ENCODE measurements at regions not wholly inside any gene's neighbourhood (a gene's known extent, or its start where the extent isn't known, plus 50 kb on each side); places are given as distances from the start of the nearest gene placed in this dataset.
"Not testable (repeated sequence)": the region's sequence is repeated elsewhere in the genome, so short reads cannot be mapped to it uniquely, and the experiment has no call there.

DNA sequence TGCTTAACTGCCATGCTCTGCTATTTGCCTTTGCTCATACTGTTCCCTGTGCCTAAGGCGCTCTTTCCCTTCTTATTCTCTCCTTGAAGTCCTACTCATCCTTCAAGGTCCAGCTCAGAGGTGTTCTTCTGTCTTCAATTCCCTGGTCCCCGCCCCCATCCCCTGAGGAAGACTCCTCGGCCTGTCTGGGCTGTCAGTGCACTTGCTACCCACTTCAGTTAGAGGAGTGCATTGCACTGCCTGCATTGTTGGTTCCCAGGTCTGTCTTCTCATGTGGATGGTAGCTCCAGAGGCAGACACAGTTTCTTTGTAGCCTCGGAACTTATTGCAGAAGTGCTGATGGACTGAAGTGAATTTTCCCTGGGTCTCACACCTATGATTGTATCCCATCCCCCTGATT, 194.0 kb downstream of the C1orf94 start:
- DNase-seq: no peak

DNA sequence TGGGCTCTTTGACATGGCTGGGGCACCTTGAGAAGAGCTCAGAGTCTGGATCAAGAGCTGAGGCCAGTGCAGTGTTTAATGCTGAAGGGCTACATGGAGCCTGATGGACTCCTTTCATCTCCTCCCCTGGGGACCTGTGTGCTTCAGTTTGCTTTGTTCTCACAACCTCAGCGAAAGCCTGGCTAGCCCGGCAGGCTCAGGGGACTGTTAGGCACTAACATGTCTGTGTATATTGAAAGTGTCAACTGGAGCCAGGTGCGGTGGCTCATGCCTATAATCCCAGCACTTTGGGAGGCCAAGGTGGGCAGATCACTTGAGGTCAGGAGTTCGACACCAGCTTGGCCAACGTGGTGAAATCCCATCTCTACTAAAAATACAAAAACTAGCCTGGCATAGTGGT, 194.5 kb downstream of the C1orf94 start:
- DNase-seq: not testable (repeated sequence)

DNA sequence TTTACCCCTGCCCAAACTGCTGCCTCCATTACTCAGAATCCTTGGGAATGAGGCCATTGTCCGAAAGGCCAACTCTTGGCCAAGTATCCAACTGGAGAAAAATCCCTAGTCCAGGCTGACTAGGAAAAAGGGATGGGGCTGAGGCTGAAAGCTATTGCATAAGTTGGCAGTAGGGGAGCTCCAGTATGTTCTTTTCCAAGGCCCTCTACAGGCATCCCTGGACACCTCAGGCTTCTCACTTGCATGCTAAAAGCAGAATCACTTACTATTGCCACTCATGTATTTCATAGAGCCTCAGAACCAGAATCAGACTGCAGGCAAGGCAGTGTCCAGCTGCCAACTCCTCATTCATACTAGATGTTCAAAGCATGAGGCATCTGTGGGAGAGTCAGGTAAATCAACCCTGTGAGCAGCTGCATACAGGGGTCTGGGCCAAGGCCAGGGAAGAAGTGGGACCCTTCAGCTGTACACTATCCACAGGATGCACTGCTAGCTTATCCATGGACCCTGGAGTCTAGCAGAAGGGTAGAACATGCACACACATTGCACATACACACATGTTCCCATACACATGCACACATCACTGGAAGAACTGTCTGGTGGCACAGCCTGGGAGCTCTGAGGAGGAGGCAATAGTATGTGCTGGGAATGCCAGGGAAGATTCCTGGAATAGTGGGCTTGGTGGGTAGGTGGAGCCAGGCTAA, 195.3 kb downstream of the C1orf94 start:
- no peak for DNase-seq

DNA sequence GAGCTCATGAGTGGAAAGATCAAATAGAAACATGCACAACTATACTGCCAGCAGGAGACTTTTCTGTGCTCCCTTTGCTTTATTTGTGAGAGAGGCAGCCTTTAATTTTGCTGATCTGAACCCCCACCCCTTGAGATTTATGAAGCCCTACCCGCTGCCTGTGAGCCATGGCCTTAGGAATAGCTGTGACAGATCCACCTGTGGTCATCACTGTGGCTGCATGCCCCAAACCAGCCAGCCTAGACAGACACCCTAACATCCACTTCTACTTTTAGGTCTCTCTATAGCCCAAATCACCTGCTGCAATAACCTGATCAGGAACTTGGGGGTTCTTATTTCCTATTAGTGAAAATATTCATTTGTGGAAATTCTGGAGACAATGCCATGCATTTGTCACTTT, 196.2 kb downstream of the C1orf94 start:
- DNase-seq: no peak

DNA sequence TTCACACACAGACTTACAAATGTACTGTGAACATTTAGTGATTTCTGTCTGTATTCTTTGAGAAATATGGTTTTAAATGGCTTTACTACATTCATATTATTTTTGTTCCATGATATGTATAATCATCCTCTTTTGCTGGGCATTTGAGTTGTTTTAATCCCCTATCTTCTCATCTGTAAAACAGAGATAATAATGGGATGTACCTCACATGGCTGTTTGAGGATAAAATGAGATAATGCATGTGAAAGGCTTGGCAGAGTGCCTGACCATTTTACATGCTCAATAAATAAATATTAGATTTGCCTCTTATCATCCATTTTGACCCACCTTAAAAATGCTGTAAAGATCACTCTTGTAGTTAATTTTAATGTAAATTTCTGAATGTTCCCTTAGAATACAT, 197.2 kb downstream of the C1orf94 start:
- no peak for DNase-seq

DNA sequence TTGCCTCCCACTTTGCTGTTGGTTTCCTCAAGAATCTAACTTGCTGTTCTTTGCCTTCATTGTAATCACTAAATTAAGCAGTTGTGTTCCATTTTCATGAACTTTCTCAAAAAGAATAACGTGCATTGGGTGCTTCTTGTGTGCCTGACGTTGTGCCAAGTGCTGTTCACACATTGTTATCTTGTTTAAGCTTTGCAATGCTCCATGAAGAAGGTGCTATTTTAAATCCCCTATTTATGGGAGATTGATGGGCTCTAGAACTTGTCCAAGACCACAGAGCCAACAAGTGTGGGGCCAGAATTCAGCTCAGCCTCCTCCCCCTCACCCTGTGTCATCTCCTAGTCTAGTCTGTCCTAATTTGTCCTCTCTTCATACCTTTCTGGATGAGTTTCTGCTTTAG, 199.8 kb downstream of the C1orf94 start:
- no peak for DNase-seq

DNA sequence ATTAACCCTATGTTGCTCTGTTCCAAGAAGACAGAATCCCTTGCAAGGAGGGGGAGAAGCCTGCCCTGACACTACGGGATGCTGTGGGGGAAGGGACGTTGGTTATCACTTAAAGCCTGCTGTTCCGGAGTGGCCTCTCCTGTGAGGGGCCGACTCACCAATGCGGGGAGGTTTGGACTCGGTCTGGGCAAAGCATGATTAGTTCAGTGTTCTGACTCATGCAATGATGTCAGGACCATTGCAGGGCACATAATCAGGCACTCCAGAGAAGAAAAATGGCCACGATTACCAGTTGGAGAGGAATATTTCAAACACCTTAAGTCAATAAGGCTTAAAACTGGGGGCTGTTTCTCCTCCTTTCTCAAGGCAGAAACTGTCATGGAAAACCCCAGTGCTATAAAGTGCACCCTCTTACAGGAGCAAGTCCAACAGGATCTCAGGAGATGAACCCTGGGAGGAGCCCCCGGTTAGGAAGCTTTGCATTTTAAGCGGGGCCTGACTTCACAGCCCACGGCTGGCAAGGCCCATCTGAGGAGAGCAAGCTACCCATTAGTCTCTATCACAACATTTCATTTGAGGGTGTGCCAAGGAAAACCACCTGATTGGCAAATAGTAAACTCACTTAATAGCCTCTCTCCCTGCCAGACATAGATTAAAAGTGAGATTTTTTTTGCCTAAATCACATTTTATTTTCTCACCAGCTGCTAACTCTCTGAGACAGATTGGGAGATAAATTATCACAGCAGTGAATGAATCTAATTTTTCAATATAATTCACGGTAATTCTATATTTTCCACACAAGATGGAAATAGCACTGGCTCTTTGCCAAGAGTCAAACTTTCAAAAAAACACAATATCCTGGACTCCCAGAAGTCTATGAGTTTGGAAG, 202.5 kb downstream of the C1orf94 start:
- no peak for DNase-seq

DNA sequence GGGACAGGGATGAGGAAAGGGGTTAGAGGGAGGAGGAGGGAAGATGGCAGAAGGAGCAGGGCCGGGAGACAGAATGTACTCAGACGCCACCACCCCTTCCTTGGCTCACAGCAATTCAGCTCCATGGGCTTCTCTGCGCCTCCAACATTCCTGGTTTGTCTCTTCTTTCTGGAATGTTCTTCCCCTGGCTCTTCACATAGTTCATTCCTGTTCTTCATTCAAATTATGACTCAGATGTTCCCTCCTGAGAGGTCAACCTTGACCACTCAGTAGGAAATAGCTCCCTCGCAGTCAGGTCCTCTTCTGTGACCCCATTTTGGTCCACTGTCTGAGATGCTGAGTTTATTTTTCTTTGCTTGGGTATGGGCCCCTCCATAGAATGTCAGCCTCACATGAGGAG, 203.2 kb downstream of the C1orf94 start:
- DNase-seq: no peak

DNA sequence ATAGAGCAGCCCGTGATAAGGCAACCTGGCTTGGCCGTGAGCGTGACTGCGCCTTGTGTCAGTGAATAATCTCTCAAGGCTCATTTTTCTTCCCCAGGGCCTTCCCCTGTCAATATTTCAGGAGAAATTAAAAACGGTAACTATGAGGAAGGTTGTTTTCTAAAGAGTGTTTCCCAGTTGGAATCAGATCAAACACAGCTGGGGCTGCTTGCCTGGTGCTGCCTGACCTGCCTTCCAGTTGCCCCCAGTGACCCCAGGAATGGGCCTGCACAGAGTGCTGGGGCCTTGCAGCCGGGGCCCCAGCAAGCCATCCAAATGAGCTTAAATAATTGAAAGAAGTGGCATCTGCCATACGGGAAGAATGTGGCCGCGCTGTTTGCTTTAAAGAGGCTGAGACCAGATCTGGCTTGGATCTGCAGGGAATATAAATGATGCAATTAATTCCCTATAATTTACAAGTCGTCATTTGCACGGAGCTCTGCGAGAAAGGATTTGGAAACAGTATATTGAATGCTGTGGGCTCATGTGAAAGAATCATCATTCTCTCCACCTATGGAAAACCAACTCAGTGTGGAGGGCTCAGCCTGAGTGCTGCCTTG, 203.9 kb downstream of the C1orf94 start:
- no peak for DNase-seq

DNA sequence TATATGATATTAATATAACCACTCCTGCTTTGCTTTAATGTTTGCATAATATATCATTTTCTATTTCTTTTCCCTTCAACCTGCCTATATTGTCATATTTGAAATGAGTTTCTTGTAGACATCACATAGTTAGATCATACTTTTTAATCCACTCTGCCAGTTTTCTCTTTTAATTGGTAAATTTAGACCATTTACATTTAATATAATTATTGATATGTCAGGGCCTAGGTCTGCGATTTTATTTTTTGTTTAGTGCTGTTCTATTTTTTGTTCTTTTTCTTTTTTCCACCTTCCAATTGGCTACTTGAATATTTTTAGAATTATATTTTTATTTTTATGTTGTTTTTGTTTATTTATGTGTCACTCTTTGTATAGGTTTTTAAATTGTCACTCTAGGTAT, 213.3 kb downstream of the C1orf94 start:
- DNase-seq: no peak

DNA sequence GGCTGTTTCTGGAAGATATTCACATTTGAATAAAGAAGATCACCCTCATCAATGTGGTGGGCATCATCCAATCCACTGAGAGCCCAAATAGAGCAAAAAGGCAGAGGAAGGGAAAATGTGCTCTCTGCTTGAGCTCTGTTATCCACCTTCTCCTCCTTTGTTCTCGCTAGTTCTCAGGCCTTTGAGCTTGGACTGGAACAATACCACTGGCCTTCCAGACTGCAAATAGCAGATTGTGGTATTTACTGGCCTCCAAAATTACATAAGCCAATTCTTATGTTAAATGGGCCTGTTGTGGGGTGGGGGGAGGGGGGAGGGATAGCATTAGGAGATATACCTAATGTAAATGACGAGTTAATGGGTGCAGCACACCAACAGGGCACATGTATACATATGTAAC, 219.3 kb downstream of the C1orf94 start:
- no peak for DNase-seq

DNA sequence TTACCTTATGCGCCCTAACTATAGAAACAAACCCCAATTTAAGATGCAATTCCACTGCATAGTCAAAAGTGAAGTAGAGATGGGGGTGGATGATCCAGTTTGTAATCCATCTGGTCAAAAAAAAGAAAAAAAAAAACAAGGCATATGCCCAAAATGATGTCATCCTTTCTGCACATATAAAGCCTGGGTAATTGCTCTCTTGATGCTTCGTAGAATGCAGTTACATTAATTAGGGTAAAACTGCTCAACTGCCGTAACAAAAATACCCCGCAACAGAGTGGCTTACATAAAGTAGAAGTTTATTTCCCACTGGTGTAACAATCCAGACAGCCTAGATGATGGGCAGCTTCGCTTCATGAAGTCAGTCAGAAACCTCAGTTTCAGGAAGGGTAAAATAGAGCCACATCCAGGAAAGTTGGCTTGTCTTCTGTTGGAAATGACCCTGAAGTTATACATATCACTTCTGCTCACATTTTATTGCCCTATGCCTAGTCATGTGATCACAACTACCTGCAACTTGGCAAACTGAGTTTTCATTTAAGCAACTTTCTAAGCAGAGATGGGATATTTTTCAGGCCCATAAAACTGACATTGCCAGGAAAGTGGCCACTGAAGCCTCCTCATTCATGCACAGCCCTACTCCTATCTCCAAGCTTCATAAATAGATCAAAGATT, 221.7 kb downstream of the C1orf94 start:
- DNase-seq: no peak

DNA sequence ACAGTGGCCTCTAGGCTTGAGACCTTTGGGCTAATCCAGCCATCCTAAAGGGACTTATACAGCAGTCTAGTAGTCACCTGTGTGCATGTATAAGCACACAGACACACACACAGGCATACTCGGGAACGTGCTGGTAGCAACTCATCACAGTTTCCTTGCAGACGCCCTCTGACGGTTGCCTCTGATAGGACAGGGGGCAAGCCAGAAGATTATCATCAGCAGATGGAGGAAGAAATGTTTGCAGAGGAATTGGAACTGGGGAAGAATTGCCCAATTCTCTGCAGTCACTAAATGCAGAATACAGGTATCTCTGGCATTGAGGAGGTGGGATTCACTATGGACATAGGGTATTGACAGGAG, 222.2 kb downstream of the C1orf94 start:
- DNase-seq: no peak

DNA sequence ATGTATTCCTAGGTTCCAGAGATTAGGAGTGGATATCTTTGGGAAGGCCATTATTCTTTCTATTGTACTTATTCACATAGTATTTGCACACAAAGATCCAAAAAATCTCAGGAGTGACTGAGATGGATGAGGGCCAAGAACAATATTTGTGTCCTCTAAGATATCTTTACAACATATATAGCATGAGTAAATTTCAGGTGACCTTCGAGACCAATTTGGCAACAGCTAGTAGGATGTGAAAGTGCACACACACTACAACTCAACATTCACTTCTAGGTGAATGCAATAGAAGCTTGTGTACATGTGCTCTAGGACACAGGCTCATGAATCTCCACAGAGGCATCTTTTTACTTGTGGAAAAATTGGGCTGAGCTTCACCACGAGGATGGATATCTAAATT, 224.0 kb downstream of the C1orf94 start:
- DNase-seq: no peak

DNA sequence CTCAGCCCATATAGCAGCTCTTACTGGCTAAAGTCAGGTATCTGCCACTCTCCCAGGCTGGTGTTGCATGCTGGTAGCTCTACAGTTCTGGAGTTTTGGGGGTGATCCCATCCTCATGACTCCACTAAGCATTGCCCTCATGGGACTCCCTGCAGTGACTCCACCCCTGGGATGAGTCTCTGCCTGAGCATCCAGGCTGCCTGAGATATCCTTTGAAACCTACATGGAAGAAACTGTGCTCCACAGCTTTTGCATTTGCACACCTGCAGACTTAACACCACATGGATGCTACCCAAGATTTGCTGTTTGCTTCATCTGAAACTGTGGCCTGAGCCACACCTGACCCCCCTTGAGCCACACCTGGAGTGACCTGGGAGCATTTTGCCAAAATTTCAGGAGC, 226.4 kb downstream of the C1orf94 start:
- no peak for DNase-seq

DNA sequence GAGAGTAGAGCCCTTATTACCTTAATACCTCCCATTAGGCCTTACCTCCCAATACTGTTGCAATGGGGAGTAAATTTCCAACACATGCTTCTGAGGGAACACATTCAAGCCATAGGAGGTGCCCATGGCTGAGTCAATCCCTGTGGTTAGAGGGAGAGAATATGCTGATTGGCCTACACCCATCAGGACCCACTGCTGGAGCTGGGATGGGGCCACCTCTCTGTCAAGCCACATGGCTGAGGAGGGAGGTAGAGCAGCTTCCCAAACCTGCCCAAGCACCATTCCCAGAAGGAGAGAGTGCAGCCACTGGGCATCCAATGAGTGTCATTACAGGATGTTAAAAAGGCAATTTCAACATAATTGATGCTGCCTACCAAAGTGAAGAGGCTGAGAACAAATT, 228.1 kb downstream of the C1orf94 start:
- no peak for DNase-seq

DNA sequence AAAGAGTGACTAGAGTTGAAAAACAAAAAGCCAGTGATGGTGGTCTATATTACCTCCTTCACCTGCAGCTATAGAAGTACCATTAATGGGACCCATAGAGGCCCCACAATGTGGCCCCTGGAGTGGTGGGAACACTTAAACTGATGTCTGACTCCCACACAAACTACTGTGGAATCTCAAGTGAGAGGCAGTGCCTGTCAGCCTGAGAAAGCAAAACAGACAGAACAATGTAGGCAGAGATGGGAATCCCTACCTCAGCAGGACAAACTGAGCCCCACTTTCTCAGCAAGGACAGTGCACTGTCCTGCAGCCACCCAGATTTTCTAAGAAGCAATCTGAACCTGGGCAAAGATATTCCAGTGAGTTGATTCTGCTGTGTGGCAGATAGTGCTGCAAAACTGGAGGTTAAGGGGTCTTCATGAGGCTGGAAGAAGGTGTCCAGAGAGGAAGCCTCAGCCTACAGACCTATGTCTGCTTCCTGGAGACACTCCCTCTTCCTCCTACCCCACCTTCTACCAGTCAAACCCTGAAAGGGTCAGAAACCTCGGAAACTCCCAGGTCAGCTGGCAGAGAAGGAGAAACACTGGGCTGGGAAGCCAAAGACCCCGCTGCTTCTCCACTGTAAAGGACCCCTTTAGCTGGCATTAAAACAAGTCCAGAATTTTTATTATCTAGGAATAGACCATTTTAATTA, 228.7 kb downstream of the C1orf94 start:
- no peak for DNase-seq

DNA sequence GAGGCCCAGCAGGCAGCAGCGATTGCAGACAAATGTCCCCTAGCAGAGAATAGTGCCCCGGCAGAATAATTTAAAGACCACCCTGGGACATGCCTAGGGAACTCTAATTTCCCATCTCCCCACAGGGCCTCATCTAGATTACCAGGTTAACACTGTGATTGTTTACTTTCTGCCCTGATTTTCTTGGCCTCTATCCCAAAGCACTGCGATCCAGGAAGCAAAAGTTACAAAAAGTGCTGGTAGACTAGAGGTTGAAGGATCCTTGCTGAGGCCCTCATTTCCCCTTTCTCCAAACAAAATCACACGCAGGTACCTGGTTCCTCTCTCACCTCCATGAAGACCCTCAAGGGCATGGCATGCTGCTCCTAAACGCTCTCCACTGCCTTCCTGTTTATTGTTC, 229.7 kb downstream of the C1orf94 start:
- no peak for DNase-seq

DNA sequence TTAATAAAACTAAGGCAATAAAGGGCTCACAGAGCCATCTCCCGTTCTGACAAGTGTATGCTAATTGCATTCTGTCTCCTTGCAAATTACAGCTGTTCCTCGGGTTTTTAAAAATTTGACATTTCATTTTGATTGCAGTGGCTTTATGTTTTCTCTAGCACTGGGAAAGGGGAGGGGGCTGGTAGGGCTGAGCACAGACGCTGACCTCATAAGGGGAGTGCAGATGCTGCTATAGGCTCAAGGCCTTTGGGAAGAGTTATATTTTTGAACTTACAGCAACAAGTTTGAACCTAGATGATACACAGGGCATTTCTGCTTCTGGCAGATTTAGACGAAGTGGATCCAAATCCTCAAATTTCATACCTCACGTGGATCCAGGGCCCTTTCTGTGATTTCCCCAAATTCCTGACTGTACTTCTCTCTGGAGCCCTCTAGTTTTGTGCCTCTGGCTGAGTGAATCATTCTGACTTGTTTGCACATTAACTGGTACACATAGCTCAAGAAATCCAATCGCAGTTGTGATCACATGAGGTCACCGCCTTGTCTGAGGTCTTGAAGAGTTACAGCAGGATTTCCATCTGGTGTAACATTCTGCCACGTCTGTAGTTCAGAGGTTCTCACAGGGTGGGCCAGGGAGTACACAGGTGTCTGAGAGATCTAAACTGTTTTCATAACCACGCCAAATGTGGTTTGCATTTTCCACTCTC, 230.3 kb downstream of the C1orf94 start:
- no peak for DNase-seq

DNA sequence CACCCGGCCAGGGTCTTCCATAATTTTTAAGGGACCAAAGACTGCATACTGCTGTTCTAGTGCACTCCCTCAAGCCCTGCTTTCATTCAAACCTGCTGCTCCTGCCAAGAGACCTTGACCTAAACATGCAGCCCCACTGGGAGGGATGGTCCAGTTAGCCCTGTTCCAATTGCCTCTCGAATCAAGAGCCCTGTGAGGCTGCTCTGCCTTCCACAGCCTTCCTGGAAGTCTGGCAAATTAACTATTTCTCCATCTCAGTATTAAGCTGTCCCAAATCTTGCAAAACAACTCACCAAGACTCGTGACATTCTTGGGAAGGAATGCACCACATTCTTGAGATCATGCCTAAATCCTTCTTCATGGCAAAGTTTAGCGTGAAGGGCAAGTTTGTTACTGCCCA, 231.3 kb downstream of the C1orf94 start:
- DNase-seq: no peak

DNA sequence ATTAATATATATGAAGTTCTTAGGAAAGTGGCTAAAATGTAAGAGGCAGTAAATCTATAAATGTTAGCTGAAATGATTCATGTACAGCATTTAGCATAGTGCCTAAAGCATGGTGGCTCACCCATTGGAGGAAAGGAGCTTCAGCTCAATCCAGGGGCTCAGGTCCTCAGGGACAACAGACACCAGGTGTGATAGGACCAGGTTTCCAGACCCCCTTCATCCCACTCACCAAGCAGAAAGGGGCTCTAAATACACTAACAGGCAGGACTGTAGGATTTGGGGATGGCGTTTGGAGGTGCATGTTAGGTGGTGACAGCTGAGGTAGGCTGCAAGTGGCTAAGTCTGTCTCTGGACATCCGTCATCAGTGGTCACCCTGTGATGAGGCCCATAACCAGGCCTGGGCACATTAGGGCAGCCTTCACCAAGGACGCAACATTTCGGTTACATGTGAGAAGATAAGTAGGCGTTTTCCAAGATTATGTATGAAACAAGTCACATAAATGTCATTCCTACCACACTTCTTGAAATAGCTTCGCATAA, 233.1 kb downstream of the C1orf94 start:
- DNase-seq: no peak
